Activated gamma-delta T cell treated with Interleukin-2 at 50 U/mL for 16 hours (primary cell): ENCODE measurements at regions not wholly inside any gene's neighbourhood (a gene's known extent, or its start where the extent isn't known, plus 50 kb on each side); places are given as distances from the start of the nearest gene placed in this dataset.
A peak's percentile ranks its signal among the peaks of the same experiment; 100 is the strongest.

Source experiments
- DNase-seq: peaks from one replicate; pipeline ENCODE4 v3.0.0-alpha.2; 2020

GRCh38 chr7:114860206-114860605 is 61.7 kb upstream of the MDFIC start:
- DNase-seq = no peak

- DNase-seq = no peak
Measured at GRCh38 chr7:114862406-114862805, 59.5 kb upstream of the MDFIC start.

- DNase-seq = no peak
Measured at GRCh38 chr7:114864278-114864677, 57.6 kb upstream of the MDFIC start.

GRCh38 chr7:114865564-114865963 is 56.3 kb upstream of the MDFIC start:
- peak; percentile 43 for DNase-seq
